ENCODE measurements at regions not wholly inside any gene's neighbourhood (a gene's known extent, or its start where the extent isn't known, plus 50 kb on each side); places are given as distances from the start of the nearest gene placed in this dataset.
A peak's percentile ranks its signal among the peaks of the same experiment; 100 is the strongest.
"Not testable (repeated sequence)": the region's sequence is repeated elsewhere in the genome, so short reads cannot be mapped to it uniquely, and the experiment has no call there.

DNA sequence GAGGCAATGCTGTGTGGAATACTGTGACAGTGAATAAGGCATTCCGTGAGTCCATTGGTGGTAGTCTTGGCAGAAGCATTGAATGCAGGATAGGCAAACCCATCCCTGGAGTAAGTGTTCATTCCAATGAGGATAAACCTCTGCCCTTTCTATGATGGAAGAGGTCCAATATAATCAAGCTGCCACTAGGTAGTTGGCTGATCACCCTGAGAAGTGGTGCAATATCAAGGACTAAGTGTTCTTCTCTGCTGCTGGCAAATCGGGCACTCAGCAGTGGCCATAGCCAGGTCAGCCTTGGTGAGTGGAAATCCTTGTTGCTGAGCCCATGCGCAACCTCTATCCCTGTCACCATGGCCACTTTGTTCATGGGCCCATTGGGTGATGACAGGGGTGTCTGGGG, 70.1 kb downstream of the FBXO4 start:
- no peak for DNase-seq
- intact Hi-C loops (cut with DNase I), result no loop called here
- ATAC-seq (ENCODE audit: poor library complexity), result no peak

DNA sequence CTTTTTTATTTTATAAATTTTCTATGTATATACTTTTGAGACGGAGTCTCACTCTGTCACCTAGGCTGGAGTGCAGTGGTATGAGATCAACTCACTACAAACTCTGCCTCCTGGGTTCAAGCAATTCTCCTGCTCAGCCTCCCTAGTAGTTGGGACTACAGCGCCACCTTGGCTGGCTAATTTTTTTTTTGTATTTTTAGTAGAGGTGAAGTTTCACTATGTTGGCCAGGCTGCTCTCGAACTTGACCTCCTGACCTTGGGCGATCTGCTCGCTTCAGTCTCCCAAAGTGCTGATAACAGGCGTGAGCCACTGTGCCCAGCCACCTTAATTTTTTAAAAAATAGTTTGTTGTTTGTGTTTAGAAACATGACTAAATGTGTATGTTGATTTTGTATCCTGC, 76.6 kb downstream of the FBXO4 start:
- no peak for ATAC-seq (ENCODE audit: poor library complexity)
- intact Hi-C loops (cut with DNase I), result no loop called here
- no peak for DNase-seq

DNA sequence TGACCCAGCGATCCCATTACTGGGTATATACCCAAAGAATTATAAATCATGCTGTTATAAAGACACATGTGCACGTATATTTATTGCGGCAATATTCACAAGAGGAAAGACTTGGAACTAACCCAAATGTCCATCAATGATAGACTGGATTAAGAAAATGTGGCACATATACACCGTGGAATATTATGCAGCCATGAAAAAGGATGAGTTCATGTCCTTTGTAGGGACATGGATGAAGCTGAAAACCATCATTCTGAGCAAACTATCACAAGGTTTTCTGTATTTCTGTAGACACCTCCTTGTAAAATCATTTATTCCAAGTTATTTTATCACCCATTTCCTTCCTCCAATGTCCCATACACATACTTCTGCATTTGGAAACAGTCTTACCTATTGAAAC, 78.8 kb downstream of the FBXO4 start:
- DNase-seq; ATAC-seq (ENCODE audit: poor library complexity); intact Hi-C loops (cut with DNase I): not testable (repeated sequence)

DNA sequence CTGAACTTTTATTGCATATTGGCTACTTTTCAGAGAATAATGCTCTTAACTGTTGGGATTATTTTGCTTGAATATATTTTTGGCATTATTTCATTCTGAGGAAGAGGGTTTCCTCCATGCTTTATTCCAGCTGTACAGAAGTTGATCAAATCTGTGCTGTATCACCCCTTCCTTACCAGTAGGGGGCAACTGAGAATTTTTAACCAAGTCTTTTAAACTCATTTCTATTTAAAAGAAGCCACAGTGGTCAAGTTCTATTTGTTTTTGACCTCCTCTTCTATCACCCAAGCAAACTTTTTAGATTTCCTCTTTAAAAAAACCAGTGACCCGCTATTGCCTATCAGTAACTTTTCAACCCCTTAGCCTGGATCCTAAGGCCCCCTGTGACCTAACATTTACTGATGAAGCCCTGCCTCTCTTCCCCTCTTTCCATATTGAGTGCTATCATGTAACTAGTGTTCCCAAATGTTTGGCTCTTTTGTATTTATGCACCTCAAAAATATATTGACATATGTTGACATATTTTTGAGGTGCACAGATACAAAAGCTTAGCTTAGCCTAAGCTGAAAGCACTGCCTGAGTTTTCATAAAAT, 80.6 kb downstream of the FBXO4 start:
- ATAC-seq (ENCODE audit: poor library complexity), result no peak
- DNase-seq, result no peak
- intact Hi-C loops (cut with DNase I), result no loop called here

DNA sequence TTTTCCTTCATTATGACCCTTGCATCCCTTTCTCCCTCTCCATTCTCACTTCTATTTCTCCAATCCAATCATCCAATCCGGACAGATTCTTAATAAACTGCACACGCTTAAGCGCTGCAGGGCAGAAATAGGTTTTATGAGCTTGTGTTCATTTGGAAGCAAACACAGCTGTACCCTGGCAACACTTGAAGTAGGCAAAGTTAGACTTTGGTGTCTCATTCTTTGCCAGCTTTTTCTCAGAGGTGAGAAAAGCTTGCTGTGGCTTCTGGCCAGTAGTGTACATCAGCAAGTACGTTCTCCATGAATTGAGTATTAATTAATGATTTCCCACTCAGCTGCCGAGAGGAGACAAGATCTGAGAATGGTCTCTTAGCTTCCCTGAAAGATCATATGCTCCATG, 88.5 kb downstream of the FBXO4 start:
- no peak for DNase-seq
- no peak for ATAC-seq (ENCODE audit: poor library complexity)
- intact Hi-C loops (cut with DNase I), result no loop called here

DNA sequence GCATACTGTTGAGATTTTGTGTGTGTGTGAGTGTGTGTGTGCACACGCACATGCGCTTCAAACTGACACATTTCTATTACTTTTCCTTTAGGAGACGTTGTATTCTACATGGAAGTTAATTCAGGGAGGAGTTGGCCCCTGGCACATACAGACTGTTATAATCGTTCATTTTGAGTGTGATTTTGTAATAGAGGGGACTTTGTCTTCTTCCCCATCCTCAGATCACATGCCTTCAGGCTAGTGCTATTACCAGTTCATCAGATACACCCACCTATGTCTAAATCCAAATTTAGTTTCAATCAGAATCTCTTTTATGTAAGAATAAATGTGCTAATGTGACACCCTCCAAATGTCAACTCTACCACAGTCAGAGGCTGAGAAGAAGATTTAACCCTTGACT, 90.2 kb downstream of the FBXO4 start:
- no peak for ATAC-seq (ENCODE audit: poor library complexity)
- no peak for DNase-seq
- intact Hi-C loops (cut with DNase I), result no loop called here

DNA sequence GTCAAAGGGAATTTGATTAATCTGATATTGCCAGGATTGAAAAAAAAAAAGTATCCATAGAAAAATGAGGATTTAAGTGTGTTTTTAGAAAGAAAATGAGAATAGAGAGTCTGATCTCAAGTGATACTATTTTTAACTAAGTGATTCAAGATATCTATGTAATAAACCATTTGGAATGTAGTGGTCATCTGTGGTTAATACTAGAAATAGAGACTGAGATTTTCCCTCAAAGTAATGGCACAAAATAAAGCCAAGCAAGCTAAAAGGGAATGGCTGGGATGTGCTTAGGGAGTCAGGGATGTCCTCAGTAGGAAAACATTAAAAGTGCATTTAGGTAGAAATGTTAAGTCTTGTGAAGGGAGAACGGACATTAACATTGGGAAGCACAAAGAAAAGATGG, 90.6 kb downstream of the FBXO4 start:
- DNase-seq (no peak), ATAC-seq (ENCODE audit: poor library complexity) (no peak)
- intact Hi-C loops (cut with DNase I), result no loop called here

DNA sequence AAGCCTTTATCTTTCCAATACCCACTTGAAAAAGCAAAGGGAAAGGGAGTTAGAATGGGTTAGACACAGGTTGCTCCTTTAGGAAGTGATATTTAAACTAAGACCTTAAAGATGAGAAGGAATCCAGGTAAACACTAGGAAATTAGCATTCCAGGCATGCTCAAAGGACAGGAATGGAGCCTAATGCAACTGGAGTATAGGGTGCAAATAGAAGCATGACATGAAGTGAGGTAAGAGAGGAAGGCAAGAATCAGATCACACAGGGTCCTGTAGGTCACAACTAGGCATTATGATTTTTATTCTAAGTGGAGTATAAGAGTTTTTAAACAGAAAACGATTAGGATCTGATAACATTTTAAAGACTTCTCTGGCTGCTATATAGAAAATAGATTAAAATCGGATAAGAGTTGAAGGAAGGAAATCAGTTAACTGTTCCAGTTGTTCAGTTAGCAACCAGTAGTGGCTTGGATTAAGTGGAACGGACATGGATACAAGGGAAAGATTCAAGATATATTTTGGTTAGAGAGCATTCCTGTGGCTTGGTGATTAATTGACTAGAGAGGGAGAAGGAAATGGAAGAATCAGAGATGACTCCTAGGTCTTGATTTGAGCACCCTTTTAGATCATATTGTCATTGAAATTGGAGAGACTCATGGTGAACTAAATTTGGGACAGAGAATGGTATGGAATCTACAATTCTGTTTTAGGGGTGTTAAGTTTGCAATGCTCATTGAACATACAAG, 95.9 kb downstream of the FBXO4 start:
- no peak for ATAC-seq (ENCODE audit: poor library complexity)
- no peak for DNase-seq
- intact Hi-C loops (cut with DNase I), result no loop called here

DNA sequence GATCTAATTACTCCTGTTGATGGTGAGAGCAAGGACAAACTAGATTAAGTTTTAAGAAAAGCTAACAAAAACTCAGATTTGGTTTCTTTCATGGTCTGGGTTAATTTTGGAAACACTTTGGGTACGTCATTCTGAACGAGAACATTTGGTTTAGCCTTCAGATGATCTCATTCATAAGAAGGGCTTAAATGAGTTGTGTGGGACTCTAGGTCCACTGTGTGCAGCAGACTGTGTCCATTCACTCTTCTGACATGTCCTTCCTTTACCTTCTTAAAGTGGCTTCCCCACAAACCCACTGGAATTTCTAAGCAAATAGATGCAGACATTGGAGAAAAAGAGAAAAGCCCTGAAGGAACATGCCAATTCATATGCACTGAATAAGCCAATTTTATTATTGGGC, 96.8 kb downstream of the FBXO4 start:
- ATAC-seq (ENCODE audit: poor library complexity), result no peak
- intact Hi-C loops (cut with DNase I), result no loop called here
- DNase-seq, result no peak

DNA sequence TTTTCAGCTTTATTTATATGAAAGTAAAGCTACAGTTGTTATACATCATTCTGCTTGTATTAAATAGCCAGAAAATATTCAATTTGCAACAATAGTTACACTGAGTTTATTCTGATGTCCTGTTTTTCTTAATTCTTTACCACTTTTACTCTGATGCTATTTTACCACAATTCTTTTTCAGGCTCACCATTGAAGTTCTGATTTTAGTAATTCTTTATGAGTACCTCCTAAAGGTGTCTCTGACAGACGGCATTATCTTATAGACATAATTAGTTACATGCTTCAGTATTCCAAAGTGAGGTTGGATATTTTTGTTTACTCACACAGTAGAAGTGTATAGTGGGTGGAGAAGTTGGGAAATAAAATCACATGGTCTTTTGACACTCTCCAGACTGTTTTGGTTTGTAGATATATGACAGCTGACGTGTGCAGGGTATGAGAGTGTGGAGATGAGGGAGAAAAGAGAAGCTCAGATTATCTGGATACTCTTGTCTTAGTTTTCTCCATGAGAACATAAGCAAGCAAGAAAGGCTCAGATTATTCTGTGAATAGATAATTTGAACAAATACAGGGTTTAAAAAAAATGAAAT, 97.4 kb downstream of the FBXO4 start:
- DNase-seq, result no peak
- intact Hi-C loops (cut with DNase I), result no loop called here
- no peak for ATAC-seq (ENCODE audit: poor library complexity)

DNA sequence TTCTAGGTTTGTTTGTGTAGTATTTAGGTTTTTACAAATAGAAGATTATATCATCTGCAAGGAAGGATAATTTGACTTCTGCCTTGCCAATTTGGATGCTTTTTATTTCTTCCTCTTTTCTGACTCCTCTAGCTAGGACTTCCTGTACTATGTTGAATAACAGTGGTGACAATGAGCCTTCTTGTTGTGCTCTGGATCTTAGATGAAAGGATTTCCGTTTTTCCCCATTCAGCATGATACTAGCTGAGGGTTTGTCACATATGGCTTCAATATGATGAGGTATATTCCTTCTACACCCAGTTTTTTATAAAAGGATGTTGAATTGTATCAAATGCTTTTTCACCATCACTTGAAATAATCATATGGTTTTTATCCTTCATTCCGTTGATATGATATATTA, 101.4 kb downstream of the FBXO4 start:
- no peak for DNase-seq
- ATAC-seq (ENCODE audit: poor library complexity), result no peak
- intact Hi-C loops (cut with DNase I), result no loop called here

DNA sequence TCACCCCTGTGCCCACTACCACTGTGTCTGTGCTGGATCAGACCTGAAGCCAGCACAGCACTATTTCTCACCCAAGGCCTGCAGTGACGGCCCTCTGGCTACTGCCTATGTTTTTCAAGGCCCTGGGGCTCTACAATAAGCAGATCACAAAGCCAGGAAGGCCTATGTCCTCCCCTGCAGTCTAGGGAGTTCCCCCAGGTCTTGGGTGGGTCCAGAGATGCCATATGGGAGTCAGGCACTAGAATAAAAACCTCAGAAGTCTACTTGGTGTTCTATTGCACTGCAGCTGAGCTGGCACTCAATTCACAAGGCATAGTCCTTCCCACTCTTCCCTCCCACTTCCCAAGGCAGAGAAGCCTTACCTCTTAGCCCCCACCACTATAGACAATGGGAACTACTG, 107.1 kb downstream of the FBXO4 start:
- DNase-seq (no peak), ATAC-seq (ENCODE audit: poor library complexity) (no peak)
- intact Hi-C loops (cut with DNase I), result no loop called here

DNA sequence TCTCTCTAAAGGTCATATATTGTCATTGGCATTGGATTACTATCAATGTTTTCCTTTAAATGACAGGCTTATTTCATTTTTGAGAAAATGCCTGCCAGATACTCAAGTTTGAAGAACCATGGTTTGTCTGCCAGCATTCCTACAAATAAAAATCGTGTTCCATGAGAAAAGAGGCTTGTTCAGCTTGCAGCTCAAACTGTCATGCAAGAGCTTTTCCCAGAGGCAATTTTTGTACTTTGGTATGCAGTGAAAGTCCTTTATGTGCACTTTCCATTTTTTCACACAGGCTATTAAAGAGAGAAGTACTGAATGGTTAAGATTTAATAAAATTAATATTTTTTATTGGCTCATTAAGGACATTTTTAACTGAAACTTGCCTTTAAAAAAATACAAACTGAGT, 110.4 kb downstream of the FBXO4 start:
- intact Hi-C loops (cut with DNase I), result no loop called here
- DNase-seq (no peak), ATAC-seq (ENCODE audit: poor library complexity) (no peak)

DNA sequence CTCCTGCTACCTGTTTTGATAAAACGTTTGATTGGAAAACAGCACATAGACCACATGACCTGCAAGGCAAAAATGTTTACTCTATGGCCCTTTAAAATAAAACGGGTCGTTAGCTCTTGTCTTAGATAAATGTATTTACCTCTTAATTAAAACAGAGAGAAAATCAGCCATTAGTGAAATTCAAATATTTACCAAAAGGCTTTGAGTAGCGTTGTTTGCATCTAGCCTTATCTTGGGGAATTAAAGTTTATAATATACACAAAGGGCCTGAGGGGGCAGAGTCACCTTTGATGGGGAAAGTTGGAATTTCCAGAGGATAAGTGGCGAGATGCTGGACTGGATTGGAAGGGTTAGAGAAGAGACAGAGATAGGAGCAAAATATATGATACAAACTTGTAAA, 111.3 kb downstream of the FBXO4 start:
- intact Hi-C loops (cut with DNase I), result no loop called here
- ATAC-seq (ENCODE audit: poor library complexity), result no peak
- DNase-seq, result no peak

DNA sequence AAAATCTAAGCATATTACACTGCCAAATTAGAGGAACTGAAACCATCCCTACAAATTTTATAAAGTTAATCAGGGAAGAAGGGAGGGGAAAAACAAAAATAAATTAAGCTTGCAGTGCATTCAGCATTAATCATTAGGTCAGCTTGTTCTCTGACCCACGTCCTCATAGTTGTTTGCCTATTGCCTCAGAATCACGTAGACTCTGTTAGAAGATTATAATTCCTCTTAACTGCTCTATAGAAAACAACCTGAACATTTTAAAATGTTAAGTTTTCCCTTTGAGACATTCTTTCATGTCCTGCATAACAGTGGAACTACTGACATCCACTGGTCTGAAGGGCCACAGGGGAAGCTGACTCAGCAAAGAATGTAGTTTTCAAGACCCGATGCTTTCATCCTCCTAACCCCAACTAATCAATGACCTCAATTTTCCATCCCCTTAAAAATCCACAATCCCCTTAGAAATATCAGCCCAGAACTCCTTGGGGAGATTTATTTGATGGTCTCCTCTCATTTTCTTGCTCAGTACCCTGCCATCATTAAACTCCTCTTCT, 112.4 kb downstream of the FBXO4 start:
- ATAC-seq (ENCODE audit: poor library complexity) (no peak), DNase-seq (no peak)
- intact Hi-C loops (cut with DNase I), result no loop called here

DNA sequence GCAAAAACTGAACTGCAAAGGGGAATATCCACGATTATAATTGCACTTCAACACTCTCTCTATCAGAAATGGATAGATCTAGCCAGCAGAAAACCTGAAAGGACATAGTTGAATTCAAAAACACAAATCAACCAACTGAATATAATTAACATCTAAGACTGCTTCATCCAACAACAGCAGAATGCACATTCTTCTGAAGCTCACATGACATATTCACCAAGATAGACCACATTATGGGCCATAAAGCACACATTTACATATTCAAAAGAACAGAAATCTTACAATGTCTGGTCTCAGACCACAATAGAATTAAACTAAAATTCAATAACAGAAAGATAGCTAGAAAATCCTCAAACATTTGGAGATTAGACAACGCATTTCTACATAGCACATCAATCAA, 118.3 kb downstream of the FBXO4 start:
- intact Hi-C loops (cut with DNase I), result no loop called here
- DNase-seq, result no peak
- no peak for ATAC-seq (ENCODE audit: poor library complexity)

DNA sequence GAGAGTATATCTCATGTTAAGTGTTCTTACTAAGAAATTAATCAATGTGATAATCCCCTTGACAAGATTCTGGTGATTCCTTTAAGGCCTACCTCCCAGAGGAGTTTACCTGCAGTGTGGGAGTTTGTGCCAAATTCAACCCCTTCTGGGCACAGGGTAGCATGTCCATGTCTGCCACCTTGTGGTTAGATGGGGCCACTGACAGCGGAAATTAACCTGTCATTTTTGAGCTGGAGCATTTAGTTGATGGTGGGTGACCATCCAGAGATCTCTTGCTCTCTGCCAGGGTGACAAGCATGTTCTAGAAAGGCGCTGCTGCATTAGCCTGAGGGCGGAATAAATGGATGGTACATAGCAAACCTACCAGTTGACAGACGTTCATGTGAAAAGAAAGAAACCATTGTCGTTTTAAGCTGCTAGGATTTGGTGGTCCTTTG, 132.2 kb downstream of the FBXO4 start:
- DNase-seq (no peak), ATAC-seq (ENCODE audit: poor library complexity) (peak; percentile 59)
- intact Hi-C loops (cut with DNase I), result loop anchor here (2.0 kb wide), 1 partner anchor 200 kb away; no protein-coding TSS in a partner anchor

DNA sequence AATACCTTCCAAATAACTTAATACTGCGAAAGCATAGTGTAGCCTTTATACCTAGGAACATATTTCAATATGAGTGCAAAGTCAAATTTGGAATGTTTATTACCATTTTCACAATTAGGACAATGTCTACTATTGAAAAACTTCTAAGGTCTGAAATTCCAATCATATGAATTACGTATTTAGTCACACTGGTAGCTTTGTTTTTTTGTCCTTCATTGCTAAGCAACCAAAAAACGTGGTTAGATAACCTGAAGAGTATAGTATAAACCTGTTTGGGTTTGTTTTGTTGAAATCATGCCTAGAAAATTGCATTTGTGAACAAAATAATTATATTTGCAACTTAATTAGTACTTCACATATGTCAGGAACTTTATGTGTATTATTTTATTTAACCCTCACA, 134.2 kb downstream of the FBXO4 start:
- ATAC-seq (ENCODE audit: poor library complexity) (no peak), DNase-seq (no peak)
- intact Hi-C loops (cut with DNase I), result no loop called here

DNA sequence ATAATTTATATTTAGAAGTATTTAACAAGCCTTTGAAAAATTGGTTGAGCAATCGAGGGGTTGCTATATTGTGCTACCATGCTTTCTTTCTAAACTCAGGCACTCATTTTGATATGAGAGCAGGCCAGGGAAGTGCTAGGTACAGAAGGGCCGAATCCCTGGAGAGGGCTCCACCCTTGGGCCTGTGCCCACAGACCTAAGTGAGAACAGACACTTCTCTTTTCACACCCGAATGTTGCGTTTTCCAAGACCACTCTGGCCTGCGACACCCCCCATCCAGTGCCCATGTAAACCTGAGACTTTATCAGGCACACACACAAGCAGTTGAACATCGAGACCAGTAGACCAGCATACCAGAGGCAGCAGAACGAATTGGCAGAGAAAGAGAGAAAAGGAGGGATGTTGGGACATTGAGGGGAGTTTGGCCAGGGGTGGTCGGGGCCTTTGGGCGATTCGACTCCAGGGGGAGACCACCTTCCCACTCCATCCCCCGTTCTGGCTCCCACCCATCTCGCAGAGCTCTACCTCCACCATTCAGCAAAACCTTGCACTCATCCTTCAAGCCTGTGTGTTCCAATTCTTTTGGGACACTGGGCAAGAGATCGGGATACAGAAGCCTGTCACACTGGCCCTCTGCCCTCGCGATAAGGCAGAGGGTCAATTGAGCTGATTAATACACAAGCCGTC, 134.8 kb downstream of the FBXO4 start:
- ATAC-seq (ENCODE audit: poor library complexity), result no peak
- intact Hi-C loops (cut with DNase I), result no loop called here
- DNase-seq, result no peak

DNA sequence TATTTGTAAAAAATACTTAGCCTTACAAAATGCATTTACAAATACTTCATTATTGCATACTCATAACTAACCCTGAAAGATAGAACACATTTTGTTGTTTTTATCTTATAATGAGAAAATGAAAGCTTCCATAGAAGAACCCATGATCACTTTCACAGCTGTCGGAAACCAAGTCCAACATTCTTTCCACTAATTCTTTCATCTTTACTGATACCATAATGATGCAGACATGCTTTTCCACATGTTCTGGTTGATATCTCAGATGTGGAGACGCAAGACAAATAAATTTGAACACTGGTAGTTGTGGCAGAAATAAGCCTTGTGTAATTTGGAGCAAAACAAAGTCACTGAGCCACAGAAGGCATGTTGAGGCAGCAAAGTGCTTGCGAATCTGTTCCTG, 136.0 kb downstream of the FBXO4 start:
- DNase-seq (no peak), ATAC-seq (ENCODE audit: poor library complexity) (no peak)
- intact Hi-C loops (cut with DNase I), result no loop called here

Measured in Right ventricle myocardium superior (tissue), 1 donor.